ENCODE measurements at regions not wholly inside any gene's neighbourhood (a gene's known extent, or its start where the extent isn't known, plus 50 kb on each side); places are given as distances from the start of the nearest gene placed in this dataset.

DNA sequence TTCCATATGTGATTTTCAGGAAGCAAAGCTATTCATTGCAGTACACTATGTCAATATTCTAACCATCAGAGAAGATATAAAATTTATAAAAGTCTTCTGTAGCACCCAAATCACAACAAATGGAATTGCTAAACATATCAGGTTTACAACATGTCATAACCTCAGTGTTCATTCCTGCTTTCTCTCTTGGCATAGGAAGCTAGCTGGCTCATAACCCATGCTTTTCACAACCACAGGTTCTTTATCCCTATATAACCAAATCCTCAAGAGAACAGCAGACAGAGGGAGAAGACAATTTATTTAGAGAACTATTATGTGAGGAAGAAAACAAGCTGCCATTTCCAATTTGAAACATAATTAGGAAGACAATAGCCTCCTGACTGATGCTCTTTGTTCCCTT lies 997.0 kb upstream of the ACVR2A start:
- ChIA-PET CTCF (no interaction called here), POLR2A (no interaction called here)
- H3K36me3 ChIP-seq (replicated peaks in 1 of 2; ENCODE audit: control extremely low read depth in 1 of 2, control insufficient read depth in 1 of 2, extremely low read depth in 1 of 2, insufficient read depth in 2 of 2, low read length in 1 of 2): no peaks in the 10 kb centered on the region
- H3K4me1 ChIP-seq (ENCODE audit: control insufficient read depth in 2 of 2, insufficient read depth in 2 of 2, low read length in 2 of 2): no peaks in the 10 kb centered on the region
- DNase-seq (no peak), ATAC-seq (ENCODE audit: low read depth) (no peak)
- H3K9me3 ChIP-seq (ENCODE audit: control extremely low read depth in 1 of 3, control insufficient read depth in 2 of 3, insufficient read depth in 1 of 3, low read length in 2 of 3): no peaks in the 10 kb centered on the region
- H2AFZ ChIP-seq (ENCODE audit: insufficient read depth, low read depth, low read length, poor library complexity, severe bottlenecking): no peak overlapping the region
- H3K27me3 ChIP-seq (replicated peaks in 1 of 4; ENCODE audit: control extremely low read depth in 1 of 4, control insufficient read depth in 3 of 4, insufficient read depth in 4 of 4, low read length in 3 of 4): no peaks in the 10 kb centered on the region
- H3K4me1 Mint-ChIP-seq: no peaks in the 10 kb centered on the region
- H3K27ac ChIP-seq (ENCODE audit: low read length in 2 of 2): no peak overlapping the region
- intact Hi-C loops (cut with micrococcal nuclease): no loop called here
- H3K27me3 Mint-ChIP-seq: no peaks in the 10 kb centered on the region
- H3K27ac Mint-ChIP-seq: no peak overlapping the region
- H3K9me3 Mint-ChIP-seq (ENCODE audit: insufficient read depth): no peaks in the 10 kb centered on the region
- H3K9ac ChIP-seq (ENCODE audit: low read length): no peak overlapping the region
- H3K4me2 ChIP-seq (replicated peaks; ENCODE audit: low read depth, low read length, poor library complexity, severe bottlenecking): no peak overlapping the region
- TF ChIP-seq, protein P1, sequence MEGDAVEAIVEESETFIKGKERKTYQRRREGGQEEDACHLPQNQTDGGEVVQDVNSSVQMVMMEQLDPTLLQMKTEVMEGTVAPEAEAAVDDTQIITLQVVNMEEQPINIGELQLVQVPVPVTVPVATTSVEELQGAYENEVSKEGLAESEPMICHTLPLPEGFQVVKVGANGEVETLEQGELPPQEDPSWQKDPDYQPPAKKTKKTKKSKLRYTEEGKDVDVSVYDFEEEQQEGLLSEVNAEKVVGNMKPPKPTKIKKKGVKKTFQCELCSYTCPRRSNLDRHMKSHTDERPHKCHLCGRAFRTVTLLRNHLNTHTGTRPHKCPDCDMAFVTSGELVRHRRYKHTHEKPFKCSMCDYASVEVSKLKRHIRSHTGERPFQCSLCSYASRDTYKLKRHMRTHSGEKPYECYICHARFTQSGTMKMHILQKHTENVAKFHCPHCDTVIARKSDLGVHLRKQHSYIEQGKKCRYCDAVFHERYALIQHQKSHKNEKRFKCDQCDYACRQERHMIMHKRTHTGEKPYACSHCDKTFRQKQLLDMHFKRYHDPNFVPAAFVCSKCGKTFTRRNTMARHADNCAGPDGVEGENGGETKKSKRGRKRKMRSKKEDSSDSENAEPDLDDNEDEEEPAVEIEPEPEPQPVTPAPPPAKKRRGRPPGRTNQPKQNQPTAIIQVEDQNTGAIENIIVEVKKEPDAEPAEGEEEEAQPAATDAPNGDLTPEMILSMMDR (IDR thresholded peaks at IDR 0.05): no peak
- no peak for TF ChIP-seq EZH2 (IDR thresholded peaks at IDR 0.05; ENCODE audit: borderline replicate concordance, insufficient read depth, low read depth, low read length, poor library complexity, severe bottlenecking)
- no peaks in the 10 kb centered on the region for H4K20me1 ChIP-seq (ENCODE audit: control insufficient read depth, insufficient read depth, low read length, poor library complexity, severe bottlenecking)
- H3K4me3 ChIP-seq (ENCODE audit: control extremely low read depth in 1 of 5, extremely low read depth in 1 of 5, insufficient read depth in 1 of 5, low read depth in 2 of 5, low read length in 4 of 5): no peak overlapping the region
- H3K79me2 ChIP-seq (ENCODE audit: control insufficient read depth, insufficient read depth, low read length): no peaks in the 10 kb centered on the region
- no peak overlapping the region for H3K4me3 Mint-ChIP-seq

DNA sequence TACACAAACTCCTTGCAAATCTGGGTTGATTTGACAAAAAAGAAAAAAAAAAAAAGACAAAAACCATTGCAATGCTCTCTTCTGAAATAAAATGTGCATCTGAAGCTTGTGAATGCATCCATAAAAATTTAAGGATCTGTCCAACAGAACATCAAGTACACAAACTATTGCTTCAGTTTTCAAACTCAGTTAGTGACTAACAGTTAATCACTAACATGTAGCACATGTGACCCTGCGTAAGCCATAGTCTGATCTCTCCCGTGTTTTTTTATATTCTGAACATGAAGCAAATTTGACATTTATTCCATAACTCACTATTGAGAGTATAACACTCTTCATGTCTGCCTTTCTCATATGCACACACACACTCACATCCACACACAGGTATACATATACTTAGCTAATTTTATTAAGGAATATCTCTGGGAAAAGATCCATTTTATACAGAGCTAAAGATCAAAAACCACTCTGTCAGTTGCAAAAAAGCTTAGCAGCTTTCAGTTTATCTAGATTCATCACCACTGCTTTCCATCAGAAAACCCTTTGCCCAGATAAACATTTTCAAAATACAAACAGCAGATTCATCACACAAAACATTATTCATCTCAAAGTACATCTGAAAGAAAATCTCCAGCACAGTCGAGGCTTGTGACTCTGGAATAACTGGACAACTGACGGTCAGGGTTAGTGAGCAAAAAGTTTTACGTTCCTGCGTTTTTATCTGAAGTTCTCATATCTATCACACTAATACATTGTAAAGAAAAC lies 1000.4 kb upstream of the ACVR2A start:
- Histone ChIP-seq H3K79me2 (ENCODE audit: control insufficient read depth, insufficient read depth, low read length) (no peaks in the 10 kb centered on the region), H3K4me2 (replicated peaks; ENCODE audit: low read depth, low read length, poor library complexity, severe bottlenecking) (no peak overlapping the region), H3K9ac (ENCODE audit: low read length) (no peak overlapping the region), H3K4me3 (ENCODE audit: control extremely low read depth in 1 of 5, extremely low read depth in 1 of 5, insufficient read depth in 1 of 5, low read depth in 2 of 5, low read length in 4 of 5) (no peak overlapping the region), H2AFZ (ENCODE audit: insufficient read depth, low read depth, low read length, poor library complexity, severe bottlenecking) (no peak overlapping the region), H3K9me3 (ENCODE audit: control extremely low read depth in 1 of 3, control insufficient read depth in 2 of 3, insufficient read depth in 1 of 3, low read length in 2 of 3) (no peaks in the 10 kb centered on the region), H3K36me3 (replicated peaks in 1 of 2; ENCODE audit: control extremely low read depth in 1 of 2, control insufficient read depth in 1 of 2, extremely low read depth in 1 of 2, insufficient read depth in 2 of 2, low read length in 1 of 2) (no peaks in the 10 kb centered on the region), H3K27ac (ENCODE audit: low read length in 2 of 2) (no peak overlapping the region), H3K27me3 (replicated peaks in 1 of 4; ENCODE audit: control extremely low read depth in 1 of 4, control insufficient read depth in 3 of 4, insufficient read depth in 4 of 4, low read length in 3 of 4) (no peaks in the 10 kb centered on the region), H4K20me1 (ENCODE audit: control insufficient read depth, insufficient read depth, low read length, poor library complexity, severe bottlenecking) (no peaks in the 10 kb centered on the region), H3K4me1 (ENCODE audit: control insufficient read depth in 2 of 2, insufficient read depth in 2 of 2, low read length in 2 of 2) (no peaks in the 10 kb centered on the region)
- intact Hi-C loops (cut with micrococcal nuclease): no loop called here
- CTCF ChIA-PET: no interaction called here
- TF ChIP-seq, protein P1 (IDR thresholded peaks at IDR 0.05): no peak
- no peak for TF ChIP-seq EZH2 (IDR thresholded peaks at IDR 0.05; ENCODE audit: borderline replicate concordance, insufficient read depth, low read depth, low read length, poor library complexity, severe bottlenecking)
- no peak overlapping the region for H3K27ac Mint-ChIP-seq
- H3K9me3 Mint-ChIP-seq (ENCODE audit: insufficient read depth): no peaks in the 10 kb centered on the region
- POLR2A ChIA-PET: no interaction called here
- H3K4me1 Mint-ChIP-seq: no peaks in the 10 kb centered on the region
- WGBS (ENCODE audit: insufficient coverage): 96% methylated on average over 4 of the region's 6 CpGs
- no peak for DNase-seq
- H3K4me3 Mint-ChIP-seq: no peak overlapping the region
- no peaks in the 10 kb centered on the region for H3K27me3 Mint-ChIP-seq
- ATAC-seq (ENCODE audit: low read depth): no peak
